ENCODE measurements at regions not wholly inside any gene's neighbourhood (a gene's known extent, or its start where the extent isn't known, plus 50 kb on each side); places are given as distances from the start of the nearest gene placed in this dataset.

DNA sequence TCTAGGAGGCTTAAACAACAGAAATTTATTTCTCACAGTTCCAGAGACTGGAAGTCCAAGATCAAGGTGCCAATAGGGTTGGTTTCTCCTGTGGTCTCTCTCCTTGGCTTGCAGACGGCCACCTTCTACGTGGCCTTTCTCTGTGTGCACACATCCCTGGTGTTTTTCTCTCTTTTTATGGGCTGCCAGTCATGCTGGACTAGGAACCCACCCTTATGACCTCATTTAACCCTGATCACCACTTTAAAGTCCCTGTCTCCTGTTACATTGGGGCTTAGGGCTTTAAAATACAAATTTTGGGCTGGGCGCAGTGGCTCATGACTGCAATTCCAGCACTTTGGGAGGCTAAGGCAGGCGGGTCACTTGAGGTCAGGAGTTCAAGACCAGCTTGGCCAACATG lies 157.1 kb downstream of the TLE1 start:
- Mint-ChIP-seq H3K9me3 (ENCODE audit: low read depth) (no peaks in the 10 kb centered on the region), H3K27me3 (ENCODE audit: low read depth) (no peaks in the 10 kb centered on the region), H3K27ac (ENCODE audit: unreplicated experiment) (no peak overlapping the region), H3K4me3 (ENCODE audit: unreplicated experiment) (no peak overlapping the region), H3K4me1 (ENCODE audit: low read depth) (peaks cover 14% of the 10 kb centered on the region), H3K36me3 (ENCODE audit: low read depth) (peaks cover 1% of the 10 kb centered on the region)
- TF ChIP-seq, protein P1, sequence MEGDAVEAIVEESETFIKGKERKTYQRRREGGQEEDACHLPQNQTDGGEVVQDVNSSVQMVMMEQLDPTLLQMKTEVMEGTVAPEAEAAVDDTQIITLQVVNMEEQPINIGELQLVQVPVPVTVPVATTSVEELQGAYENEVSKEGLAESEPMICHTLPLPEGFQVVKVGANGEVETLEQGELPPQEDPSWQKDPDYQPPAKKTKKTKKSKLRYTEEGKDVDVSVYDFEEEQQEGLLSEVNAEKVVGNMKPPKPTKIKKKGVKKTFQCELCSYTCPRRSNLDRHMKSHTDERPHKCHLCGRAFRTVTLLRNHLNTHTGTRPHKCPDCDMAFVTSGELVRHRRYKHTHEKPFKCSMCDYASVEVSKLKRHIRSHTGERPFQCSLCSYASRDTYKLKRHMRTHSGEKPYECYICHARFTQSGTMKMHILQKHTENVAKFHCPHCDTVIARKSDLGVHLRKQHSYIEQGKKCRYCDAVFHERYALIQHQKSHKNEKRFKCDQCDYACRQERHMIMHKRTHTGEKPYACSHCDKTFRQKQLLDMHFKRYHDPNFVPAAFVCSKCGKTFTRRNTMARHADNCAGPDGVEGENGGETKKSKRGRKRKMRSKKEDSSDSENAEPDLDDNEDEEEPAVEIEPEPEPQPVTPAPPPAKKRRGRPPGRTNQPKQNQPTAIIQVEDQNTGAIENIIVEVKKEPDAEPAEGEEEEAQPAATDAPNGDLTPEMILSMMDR (IDR thresholded peaks at IDR 0.05) = no peak
- no peak for DNase-seq (ENCODE audit: low spot score)

DNA sequence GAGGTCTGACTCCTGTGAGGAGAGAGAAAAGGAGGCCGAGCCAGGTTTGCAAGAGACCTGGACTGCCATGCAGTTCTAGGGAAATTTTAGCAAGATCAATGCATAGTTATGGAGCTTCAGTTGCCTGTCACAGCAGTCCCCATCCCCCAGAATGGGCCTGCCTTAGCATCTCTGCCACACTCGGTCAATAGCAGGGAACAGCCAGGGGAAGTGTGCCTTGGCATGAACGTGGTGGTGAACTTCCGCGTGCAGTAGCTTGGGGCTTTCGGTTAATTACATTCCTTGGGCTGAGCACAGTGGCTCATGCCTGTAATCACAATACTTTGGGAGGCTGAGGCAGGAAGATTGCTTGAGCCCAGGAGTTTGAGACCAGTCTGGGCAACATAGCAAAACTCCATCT lies 157.8 kb downstream of the TLE1 start:
- no peak for DNase-seq (ENCODE audit: low spot score)
- peaks cover 19% of the 10 kb centered on the region for H3K4me1 Mint-ChIP-seq (ENCODE audit: low read depth)
- no peaks in the 10 kb centered on the region for H3K27me3 Mint-ChIP-seq (ENCODE audit: low read depth)
- no peaks in the 10 kb centered on the region for H3K9me3 Mint-ChIP-seq (ENCODE audit: low read depth)
- no peak overlapping the region for H3K4me3 Mint-ChIP-seq (ENCODE audit: unreplicated experiment)
- H3K27ac Mint-ChIP-seq (ENCODE audit: unreplicated experiment) = no peak overlapping the region
- H3K36me3 Mint-ChIP-seq (ENCODE audit: low read depth) = peaks cover 1% of the 10 kb centered on the region
- TF ChIP-seq, protein P1 (IDR thresholded peaks at IDR 0.05) = no peak

DNA sequence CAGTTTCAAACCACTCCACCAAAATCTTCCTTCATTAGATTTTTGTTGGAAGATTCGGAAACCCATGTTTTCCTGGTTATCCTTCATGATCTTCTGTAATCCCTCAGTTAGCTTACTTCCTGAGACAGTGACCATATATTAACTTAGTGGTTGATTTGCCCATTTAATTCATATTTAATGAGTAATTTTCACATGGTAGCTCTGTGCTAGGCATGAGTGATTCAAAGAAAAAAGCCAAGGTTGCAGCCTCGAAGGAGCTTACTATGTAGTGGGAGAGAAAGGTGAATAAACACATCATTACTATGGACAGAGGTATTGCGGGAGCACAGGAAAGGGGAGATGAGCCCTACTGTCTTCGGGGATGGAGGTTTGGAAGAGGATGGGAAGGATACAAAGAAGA lies 158.5 kb downstream of the TLE1 start:
- Mint-ChIP-seq H3K27me3 (ENCODE audit: low read depth) (no peaks in the 10 kb centered on the region), H3K9me3 (ENCODE audit: low read depth) (no peaks in the 10 kb centered on the region), H3K27ac (ENCODE audit: unreplicated experiment) (no peak overlapping the region), H3K4me1 (ENCODE audit: low read depth) (peaks cover 24% of the 10 kb centered on the region), H3K4me3 (ENCODE audit: unreplicated experiment) (no peak overlapping the region), H3K36me3 (ENCODE audit: low read depth) (peaks cover 1% of the 10 kb centered on the region)
- no peak for DNase-seq (ENCODE audit: low spot score)
- TF ChIP-seq, protein P1 (IDR thresholded peaks at IDR 0.05) = no peak

DNA sequence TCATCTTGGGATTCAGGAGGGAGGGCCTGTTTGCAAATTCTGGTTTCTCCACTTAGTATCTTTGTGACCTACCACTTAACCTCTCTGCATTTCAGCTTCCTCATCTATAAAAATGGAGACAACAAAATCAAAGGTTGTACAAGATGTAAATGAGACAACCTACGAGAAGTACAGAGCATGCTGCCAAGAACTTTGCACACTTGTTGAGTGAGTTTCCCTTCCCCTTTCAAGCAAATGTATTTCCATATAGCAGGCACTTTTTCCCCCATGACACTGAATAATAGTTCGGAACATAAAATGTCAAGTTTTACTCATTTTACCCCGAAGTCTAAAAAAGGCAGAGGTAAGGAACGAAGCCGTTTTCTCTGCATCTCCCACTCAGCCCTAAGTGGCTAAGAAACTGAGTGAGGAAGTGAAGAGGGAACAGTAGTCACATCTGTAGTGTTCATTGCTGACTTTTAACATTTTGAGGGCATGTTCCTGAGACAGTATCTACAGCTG lies 159.0 kb downstream of the TLE1 start:
- H3K27ac Mint-ChIP-seq (ENCODE audit: unreplicated experiment) = no peak overlapping the region
- no peak for DNase-seq (ENCODE audit: low spot score)
- H3K4me1 Mint-ChIP-seq (ENCODE audit: low read depth) = peaks cover 24% of the 10 kb centered on the region
- no peak overlapping the region for H3K4me3 Mint-ChIP-seq (ENCODE audit: unreplicated experiment)
- TF ChIP-seq, protein P1 (IDR thresholded peaks at IDR 0.05) = no peak
- peaks cover 1% of the 10 kb centered on the region for H3K36me3 Mint-ChIP-seq (ENCODE audit: low read depth)
- no peaks in the 10 kb centered on the region for H3K27me3 Mint-ChIP-seq (ENCODE audit: low read depth)
- H3K9me3 Mint-ChIP-seq (ENCODE audit: low read depth) = no peaks in the 10 kb centered on the region

DNA sequence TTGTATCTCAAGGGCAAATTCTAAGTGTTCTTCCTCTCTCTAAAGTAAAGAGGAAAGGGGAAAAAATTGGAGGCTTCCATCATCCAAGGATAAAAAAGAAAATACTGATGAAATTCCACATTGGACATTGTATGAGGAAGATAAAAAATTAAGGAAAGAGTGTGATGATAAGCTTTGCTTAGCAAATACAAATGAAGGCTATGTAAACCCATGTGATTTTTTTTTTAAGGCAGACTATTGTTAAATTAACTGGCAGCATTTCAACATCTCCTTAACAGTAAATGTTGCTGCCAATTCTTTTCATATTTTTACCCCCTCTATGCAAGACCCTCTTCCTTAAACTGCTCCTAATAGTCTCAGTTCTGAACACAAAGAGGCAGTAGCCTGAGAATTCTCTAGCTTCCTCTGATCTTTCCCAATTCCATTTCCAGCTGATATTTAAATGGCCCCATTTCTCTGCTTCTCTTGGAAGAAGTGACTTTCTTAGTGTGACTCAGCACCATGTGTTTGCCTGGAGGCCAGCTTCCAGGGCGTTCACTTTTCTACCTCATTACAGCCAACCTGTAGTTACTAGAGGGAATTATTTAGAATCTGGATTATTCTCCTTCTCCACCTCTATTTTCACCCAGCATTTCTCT lies 159.7 kb downstream of the TLE1 start:
- TF ChIP-seq, protein P1 (IDR thresholded peaks at IDR 0.05) = no peak
- H3K27ac Mint-ChIP-seq (ENCODE audit: unreplicated experiment) = no peak overlapping the region
- H3K27me3 Mint-ChIP-seq (ENCODE audit: low read depth) = no peaks in the 10 kb centered on the region
- H3K36me3 Mint-ChIP-seq (ENCODE audit: low read depth) = peaks cover 1% of the 10 kb centered on the region
- no peak overlapping the region for H3K4me3 Mint-ChIP-seq (ENCODE audit: unreplicated experiment)
- no peak for DNase-seq (ENCODE audit: low spot score)
- H3K4me1 Mint-ChIP-seq (ENCODE audit: low read depth) = peaks cover 24% of the 10 kb centered on the region
- no peaks in the 10 kb centered on the region for H3K9me3 Mint-ChIP-seq (ENCODE audit: low read depth)

Data from chondrocyte (in vitro differentiated cells).